Lower leg skin (tissue), 3 donors: ENCODE measurements at regions not wholly inside any gene's neighbourhood (a gene's known extent, or its start where the extent isn't known, plus 50 kb on each side); places are given as distances from the start of the nearest gene placed in this dataset.

Experiments
- POLR2A ChIP-seq, 2 donors: fragments of 450-650 bp; IDR thresholded peaks; one replicate each; pipeline ENCODE4 v1.6.1; 2016 to 2017; ENCODE audit warnings: antibody characterized with exemption in 2 of 2, mild to moderate bottlenecking in 1 of 2, moderate library complexity in 1 of 2
- TF ChIP-seq, protein P1 (sequence below), 3 donors: fragments of 450-650 bp; IDR thresholded peaks; one replicate each; pipeline ENCODE4 v1.5.1; 2016; ENCODE audit warnings: antibody characterized with exemption in 3 of 3, mild to moderate bottlenecking in 3 of 3, moderate library complexity in 2 of 3

DNA sequence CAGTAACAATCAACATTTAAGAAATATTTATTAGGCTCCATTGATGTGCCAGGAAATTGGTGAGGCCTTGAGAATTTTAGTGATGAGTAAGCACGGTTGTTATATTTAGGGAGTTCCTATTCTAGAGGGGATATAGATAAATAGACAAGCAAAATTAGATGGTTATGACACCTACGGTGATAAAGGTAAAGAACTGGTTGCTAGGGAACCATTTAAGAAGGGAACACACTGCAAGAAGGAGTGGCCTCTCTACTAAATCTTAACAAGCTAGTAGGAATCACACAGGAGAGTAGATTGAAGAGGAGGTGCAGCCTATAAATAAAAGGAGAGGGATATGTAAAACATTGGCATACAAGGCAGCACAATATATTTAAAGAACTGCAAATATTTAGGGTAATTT, 155.2 kb downstream of the LRIG3 start:
- TF ChIP-seq, protein P1, sequence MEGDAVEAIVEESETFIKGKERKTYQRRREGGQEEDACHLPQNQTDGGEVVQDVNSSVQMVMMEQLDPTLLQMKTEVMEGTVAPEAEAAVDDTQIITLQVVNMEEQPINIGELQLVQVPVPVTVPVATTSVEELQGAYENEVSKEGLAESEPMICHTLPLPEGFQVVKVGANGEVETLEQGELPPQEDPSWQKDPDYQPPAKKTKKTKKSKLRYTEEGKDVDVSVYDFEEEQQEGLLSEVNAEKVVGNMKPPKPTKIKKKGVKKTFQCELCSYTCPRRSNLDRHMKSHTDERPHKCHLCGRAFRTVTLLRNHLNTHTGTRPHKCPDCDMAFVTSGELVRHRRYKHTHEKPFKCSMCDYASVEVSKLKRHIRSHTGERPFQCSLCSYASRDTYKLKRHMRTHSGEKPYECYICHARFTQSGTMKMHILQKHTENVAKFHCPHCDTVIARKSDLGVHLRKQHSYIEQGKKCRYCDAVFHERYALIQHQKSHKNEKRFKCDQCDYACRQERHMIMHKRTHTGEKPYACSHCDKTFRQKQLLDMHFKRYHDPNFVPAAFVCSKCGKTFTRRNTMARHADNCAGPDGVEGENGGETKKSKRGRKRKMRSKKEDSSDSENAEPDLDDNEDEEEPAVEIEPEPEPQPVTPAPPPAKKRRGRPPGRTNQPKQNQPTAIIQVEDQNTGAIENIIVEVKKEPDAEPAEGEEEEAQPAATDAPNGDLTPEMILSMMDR (IDR thresholded peaks at IDR 0.05): no peak
- TF ChIP-seq POLR2A (IDR thresholded peaks at IDR 0.05): no peak
